GM18907 (cell line): ENCODE measurements at regions not wholly inside any gene's neighbourhood (a gene's known extent, or its start where the extent isn't known, plus 50 kb on each side); places are given as distances from the start of the nearest gene placed in this dataset.
"Not testable (repeated sequence)": the region's sequence is repeated elsewhere in the genome, so short reads cannot be mapped to it uniquely, and the experiment has no call there.

Source experiments
- ATAC-seq: cut with Tn5 transposase; IDR thresholded peaks from one replicate; pipeline ENCODE4 v1.9.1; 2021; ENCODE audit warnings: mild to moderate bottlenecking, moderate library complexity; ENCODE audit not compliant: unreplicated experiment

- ATAC-seq = no peak
Observed at GRCh38 chr4:140219567-140219966, 65.6 kb upstream of the MAML3 start.

GRCh38 chr4:140219070-140219469 is 65.1 kb upstream of the MAML3 start:
- ATAC-seq = not testable (repeated sequence)

- ATAC-seq = no peak
Observed at GRCh38 chr4:140213749-140214148, 59.8 kb upstream of the MAML3 start.

- no peak for ATAC-seq
Observed at GRCh38 chr4:140213116-140213515, 59.1 kb upstream of the MAML3 start.

GRCh38 chr4:140212646-140213045 is 58.7 kb upstream of the MAML3 start:
- no peak for ATAC-seq

- no peak for ATAC-seq
Observed at GRCh38 chr4:140212194-140212593, 58.2 kb upstream of the MAML3 start.

- ATAC-seq = no peak
Observed at GRCh38 chr4:140211693-140212092, 57.7 kb upstream of the MAML3 start.

- no peak for ATAC-seq
Observed at GRCh38 chr4:140211161-140211560, 57.2 kb upstream of the MAML3 start.

GRCh38 chr4:140208921-140209320 is 54.9 kb upstream of the MAML3 start:
- no peak for ATAC-seq
